H1 (cell line): ENCODE measurements at regions not wholly inside any gene's neighbourhood (a gene's known extent, or its start where the extent isn't known, plus 50 kb on each side); places are given as distances from the start of the nearest gene placed in this dataset.

Experiments used
- CTCF ChIA-PET: fragments of 300-600 bp; sonication (Branson Sonifier 250); formaldehyde crosslinking; loops from one replicate; lab custom pipeline; 2021; ENCODE audit not compliant: partially characterized antibody; lab: Charles Lee
- POLR2A ChIA-PET: fragments of 300-600 bp; sonication (Branson Sonifier 250); formaldehyde crosslinking; loops from one replicate; lab custom pipeline; 2021; ENCODE audit warnings: inconsistent platforms; ENCODE audit not compliant: partially characterized antibody; lab: Charles Lee
- DNase-seq, 2 experiments: peaks; one replicate each; pipeline versions ENCODE4 v3.0.0 to v3.0.0-alpha.2; 2010 to 2022; ENCODE audit warnings: low spot score in 2 of 2, low read depth in 1 of 2, mixed read lengths in 1 of 2
- FAIRE-seq: peaks from 2 replicates; lab custom pipeline; 2011; peaks lifted over from hg19 to GRCh38; lab: Jason Lieb, UNC
- H2AFZ ChIP-seq: 2 replicates; pipeline ENCODE4 v1.8.1; 2012; ENCODE audit warnings: low read length, inconsistent platforms
- H2AK5ac ChIP-seq: 2 replicates; pipeline ENCODE4 v1.6.1; 2013; ENCODE audit warnings: low read depth, low read length
- H2BK120ac ChIP-seq: replicated peaks from 2 replicates; pipeline ENCODE3; 2013; ENCODE audit warnings: low read depth, low read length, inconsistent platforms
- H2BK12ac ChIP-seq: 2 replicates; pipeline ENCODE4 v1.6.1; 2013; ENCODE audit warnings: low read depth, low read length
- H2BK15ac ChIP-seq: 2 replicates; pipeline ENCODE4 v1.6.1; 2013; ENCODE audit warnings: low read length
- H2BK20ac ChIP-seq: 2 replicates; pipeline ENCODE4 v1.6.1; 2013; ENCODE audit warnings: low read length
- H2BK5ac ChIP-seq: 2 replicates; pipeline ENCODE4 v1.6.1; 2013; ENCODE audit warnings: low read depth, low read length
- H3K14ac ChIP-seq: 2 replicates; pipeline ENCODE4 v1.6.1; 2013; ENCODE audit warnings: inconsistent platforms; ENCODE audit not compliant: insufficient read length
- H3K18ac ChIP-seq: 2 replicates; pipeline ENCODE4 v1.6.1; 2013; ENCODE audit warnings: low read length; ENCODE audit errors: extremely low read depth
- H3K23ac ChIP-seq: 2 replicates; pipeline ENCODE4 v1.6.1; 2013; ENCODE audit warnings: inconsistent platforms; ENCODE audit not compliant: insufficient read length
- H3K23me2 ChIP-seq: 2 replicates; pipeline ENCODE4 v1.6.1; 2013; ENCODE audit warnings: low read depth, low read length
- H3K27ac ChIP-seq: 2 replicates; pipeline ENCODE4 v1.6.1; 2011; ENCODE audit warnings: low read depth, low read length, inconsistent platforms
- H3K27me3 ChIP-seq, 4 experiments: replicated peaks in 1 of 4; 1 replicate in 1 of 4; 2 replicates in 3 of 4; pipeline versions ENCODE4 v1.6.1 to v1.8.1; 2011 to 2013; ENCODE audit warnings: low read length in 3 of 4, mild to moderate bottlenecking in 3 of 4, inconsistent platforms in 2 of 4, mixed read lengths in 2 of 4, moderate library complexity in 1 of 4; ENCODE audit not compliant: control insufficient read depth in 3 of 4, insufficient read depth in 3 of 4; ENCODE audit errors: extremely low read depth in 1 of 4
- H3K36me3 ChIP-seq, 4 experiments: 2 replicates each; pipeline versions ENCODE4 v1.6.1 to v1.8.1; 2011 to 2013; ENCODE audit warnings: mild to moderate bottlenecking in 4 of 4, low read length in 3 of 4, moderate library complexity in 2 of 4, control low read depth in 1 of 4, inconsistent platforms in 1 of 4; ENCODE audit not compliant: insufficient read depth in 4 of 4, control insufficient read depth in 2 of 4
- H3K4ac ChIP-seq: replicated peaks from 2 replicates; pipeline ENCODE3; 2013; ENCODE audit warnings: low read length, low read depth, mixed read lengths, inconsistent platforms; ENCODE audit not compliant: insufficient read length
- H3K4me1 ChIP-seq, 4 experiments: replicated peaks in 1 of 4; 1 replicate in 1 of 4; 2 replicates in 3 of 4; pipeline versions ENCODE4 v1.6.1 to v1.8.1; 2011 to 2013; ENCODE audit warnings: low read length in 3 of 4, inconsistent platforms in 2 of 4, mixed read lengths in 1 of 4; ENCODE audit not compliant: insufficient read depth in 4 of 4, control insufficient read depth in 3 of 4
- H3K4me2 ChIP-seq, 2 experiments: 2 replicates each; pipeline versions ENCODE4 v1.6.1 to v1.8.1; 2011 to 2013; ENCODE audit warnings: low read depth in 2 of 2, low read length in 2 of 2, control low read depth in 1 of 2, inconsistent platforms in 1 of 2, mild to moderate bottlenecking in 1 of 2; ENCODE audit not compliant: insufficient read depth in 1 of 2
- H3K4me3 ChIP-seq, 4 experiments: fragments of 200-600, 300-600 bp in 1 of 4; sonication (generic), shearing (Covaris generic), sonication (Bioruptor Twin) in 1 of 4; 2 replicates each; pipeline versions ENCODE4 v1.5.1 to v1.8.1; 2011 to 2016; ENCODE audit warnings: low read length in 4 of 4, low read depth in 3 of 4, control low read depth in 2 of 4, inconsistent platforms in 2 of 4, mild to moderate bottlenecking in 2 of 4, mixed read lengths in 1 of 4, moderate library complexity in 1 of 4; ENCODE audit not compliant: insufficient read depth in 2 of 4; ENCODE audit errors: extremely low read depth in 1 of 4
- H3K56ac ChIP-seq: replicated peaks from 2 replicates; pipeline ENCODE3; 2013; ENCODE audit warnings: low read depth, mild to moderate bottlenecking, mixed read lengths, low read length, inconsistent platforms; ENCODE audit not compliant: insufficient read length
- H3K79me1 ChIP-seq: 2 replicates; pipeline ENCODE4 v1.6.1; 2013; ENCODE audit warnings: low read depth, low read length, control low read depth
- H3K79me2 ChIP-seq, 2 experiments: 2 replicates each; pipeline versions ENCODE4 v1.6.1 to v1.8.1; 2012 to 2013; ENCODE audit warnings: low read length in 2 of 2, mild to moderate bottlenecking in 2 of 2, inconsistent platforms in 1 of 2; ENCODE audit not compliant: insufficient read depth in 2 of 2, control insufficient read depth in 1 of 2
- H3K9ac ChIP-seq, 4 experiments: replicated peaks in 1 of 4; 1 replicate in 1 of 4; 2 replicates in 3 of 4; pipeline versions ENCODE4 v1.6.1 to v1.8.1; 2011 to 2013; ENCODE audit warnings: low read depth in 3 of 4, low read length in 3 of 4, control low read depth in 2 of 4, mild to moderate bottlenecking in 2 of 4, moderate library complexity in 2 of 4, inconsistent platforms in 1 of 4; ENCODE audit errors: extremely low read depth in 1 of 4
- H3K9me3 ChIP-seq, 2 experiments: 2 replicates each; pipeline versions ENCODE4 v1.6.1 to v1.8.1; 2012 to 2013; ENCODE audit warnings: mild to moderate bottlenecking in 2 of 2, moderate library complexity in 2 of 2, control low read depth in 1 of 2, inconsistent platforms in 1 of 2, low read depth in 1 of 2, low read length in 1 of 2, mixed read lengths in 1 of 2; ENCODE audit not compliant: insufficient read depth in 2 of 2
- H4K20me1 ChIP-seq, 2 experiments: replicated peaks in 1 of 2; 2 replicates each; pipeline versions ENCODE3 to v1.8.1; 2011 to 2013; ENCODE audit warnings: inconsistent platforms in 2 of 2, low read length in 2 of 2, mild to moderate bottlenecking in 1 of 2; ENCODE audit not compliant: insufficient read depth in 2 of 2, control insufficient read depth in 1 of 2
- H4K5ac ChIP-seq: 2 replicates; pipeline ENCODE4 v1.6.1; 2013; ENCODE audit warnings: low read length, low read depth, mixed read lengths, inconsistent platforms; ENCODE audit not compliant: insufficient read length
- H4K8ac ChIP-seq: 2 replicates; pipeline ENCODE4 v1.8.0; 2013; ENCODE audit warnings: mild to moderate bottlenecking, moderate library complexity, low read length, inconsistent platforms; ENCODE audit not compliant: insufficient read depth; ENCODE audit errors: extremely low read depth
- H4K91ac ChIP-seq: replicated peaks from 2 replicates; pipeline ENCODE3; 2013; ENCODE audit warnings: low read length, mixed read lengths, inconsistent platforms; ENCODE audit not compliant: insufficient read length
- EGR1 ChIP-seq: IDR thresholded peaks from 2 replicates; pipeline ENCODE4 v1.6.1; 2011; ENCODE audit warnings: low read depth, low read length, borderline replicate concordance
- JUN ChIP-seq: IDR thresholded peaks from 2 replicates; pipeline ENCODE4 v1.6.1; 2011; ENCODE audit warnings: low read depth, mild to moderate bottlenecking, improper control_type of control experiment, low read length
- NANOG ChIP-seq: IDR thresholded peaks from 2 replicates; pipeline ENCODE4 v1.6.1; 2011; ENCODE audit warnings: low read length, low read depth, mild to moderate bottlenecking, inconsistent platforms; ENCODE audit not compliant: insufficient read depth, poor library complexity, severe bottlenecking
- POLR2A ChIP-seq, 2 experiments: IDR thresholded peaks; 1 replicate in 1 of 2; 2 replicates in 1 of 2; pipeline ENCODE4 v1.6.1; 2011; ENCODE audit warnings: low read depth in 2 of 2, low read length in 2 of 2, mild to moderate bottlenecking in 2 of 2; ENCODE audit errors: control extremely low read depth in 1 of 2
- POLR2AphosphoS5 ChIP-seq: IDR thresholded peaks from 2 replicates; pipeline ENCODE4 v1.6.1; 2011; ENCODE audit warnings: low read depth, low read length
- POU5F1 ChIP-seq: IDR thresholded peaks from 2 replicates; pipeline ENCODE4 v1.6.1; 2011; ENCODE audit warnings: low read depth, mild to moderate bottlenecking, low read length, moderate library complexity
- SIN3A ChIP-seq, 2 experiments: IDR thresholded peaks in 1 of 2; conservative IDR thresholded peaks in 1 of 2; 2 replicates each; pipeline ENCODE4 v1.6.1; 2011 to 2012; ENCODE audit warnings: low read length in 2 of 2, improper control_type of control experiment in 1 of 2, low read depth in 1 of 2, mild to moderate bottlenecking in 1 of 2
- SIRT6 ChIP-seq: IDR thresholded peaks from one replicate; pipeline ENCODE4 v1.7.1; 2012; ENCODE audit warnings: low read length, inconsistent platforms
- TAF7 ChIP-seq: optimal IDR thresholded peaks from 2 replicates; pipeline ENCODE3; 2011; ENCODE audit warnings: low read depth, mild to moderate bottlenecking, inconsistent platforms, low read length, moderate library complexity, borderline replicate concordance
- TBP ChIP-seq: IDR thresholded peaks from 2 replicates; pipeline ENCODE4 v1.6.1; 2011; ENCODE audit warnings: low read depth, low read length, improper control_type of control experiment

DNA sequence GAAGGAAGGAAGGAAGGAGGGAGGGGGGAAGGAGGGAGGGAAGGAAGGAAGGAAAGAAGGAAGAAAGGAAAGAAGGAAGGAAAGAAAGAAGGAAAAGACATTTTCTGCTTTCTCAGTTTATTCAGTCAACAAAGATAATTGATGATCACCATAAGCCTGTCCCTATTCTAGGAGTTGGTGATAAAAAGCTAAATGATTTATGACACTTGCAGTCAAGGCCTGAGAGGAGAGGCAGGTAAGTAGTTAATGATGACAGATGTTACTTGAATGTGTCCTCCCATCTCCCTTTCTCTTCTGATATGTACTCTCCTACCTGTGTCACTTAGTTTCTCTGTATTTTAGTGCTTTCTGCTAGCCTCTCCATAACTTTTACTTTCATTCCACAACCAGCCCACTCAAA, 141.3 kb downstream of the SLITRK6 start:
- CTCF ChIA-PET, result interaction anchor here (0.7 kb wide), 1 partner anchor 20 kb away, joined by 3 read pairs; no protein-coding TSS in a partner anchor
- Histone ChIP-seq H3K9ac (no peak overlapping the region), H3K4ac (no peak overlapping the region), H3K56ac (no peak overlapping the region), H4K20me1 (no peaks in the 10 kb centered on the region), H4K91ac (no peak overlapping the region), H2AFZ (no peak overlapping the region), H4K8ac (no peak overlapping the region), H3K27ac (no peak overlapping the region), H2BK5ac (no peak overlapping the region), H2BK20ac (no peak overlapping the region), H3K79me2 (no peaks in the 10 kb centered on the region), H3K14ac (no peak overlapping the region), H2BK120ac (no peak overlapping the region), H3K4me1 (no peaks in the 10 kb centered on the region), H3K18ac (no peak overlapping the region), H3K23me2 (no peaks in the 10 kb centered on the region), H3K23ac (no peak overlapping the region), H2BK15ac (no peak overlapping the region), H2AK5ac (no peak overlapping the region), H3K9me3 (no peaks in the 10 kb centered on the region; a peak in 1 of 4 replicates), H3K4me3 (no peak overlapping the region), H2BK12ac (no peak overlapping the region), H3K36me3 (no peaks in the 10 kb centered on the region), H4K5ac (no peak overlapping the region), H3K79me1 (no peaks in the 10 kb centered on the region), H3K27me3 (no peaks in the 10 kb centered on the region), H3K4me2 (no peak overlapping the region)
- DNase-seq (no peak), FAIRE-seq (no peak)
- POLR2A ChIA-PET, result no interaction called here
- TF ChIP-seq TBP, result no peak
- TF ChIP-seq POLR2AphosphoS5, result no peak
- TF ChIP-seq POU5F1, result no peak
- TF ChIP-seq POLR2A (IDR thresholded peaks at IDR 0.05; ENCODE audit: control extremely low read depth in 1 of 2, low read depth in 2 of 2, low read length in 2 of 2), result no peak
- TF ChIP-seq JUN, result no peak
- TF ChIP-seq TAF7, result no peak
- TF ChIP-seq SIN3A (conservative IDR thresholded peaks at IDR 0.05 in 1 of 2, IDR thresholded peaks at IDR 0.05 in 1 of 2; ENCODE audit: low read depth in 1 of 2, low read length in 2 of 2), result no peak
- no peak for TF ChIP-seq EGR1
- TF ChIP-seq NANOG, result no peak
- no peak for TF ChIP-seq SIRT6
- TF ChIP-seq, all 59 proteins: peak for 0
